Brain pericyte (primary cell): ENCODE measurements at regions not wholly inside any gene's neighbourhood (a gene's known extent, or its start where the extent isn't known, plus 50 kb on each side); places are given as distances from the start of the nearest gene placed in this dataset.

ENCODE experiments used
- DNase-seq: peaks from one replicate; pipeline ENCODE4 v3.0.0-alpha.2; 2012; ENCODE audit warnings: low read depth, low spot score

GRCh38 chr2:118565786-118566540 lies 281.5 kb downstream of the EN1 start:
- DNase-seq, result no peak

GRCh38 chr2:118565301-118565700 lies 282.1 kb downstream of the EN1 start:
- DNase-seq, result no peak

GRCh38 chr2:118562144-118562543 lies 285.3 kb downstream of the EN1 start:
- DNase-seq, result no peak

- DNase-seq, result no peak
These were observed 288.6 kb downstream of the EN1 start for GRCh38 chr2:118558846-118559245.

- no peak for DNase-seq
These were observed 289.7 kb downstream of the EN1 start for GRCh38 chr2:118557791-118558190.

- DNase-seq, result no peak
These were observed 290.4 kb downstream of the EN1 start for GRCh38 chr2:118557016-118557415.

GRCh38 chr2:118554616-118555015 lies 292.8 kb downstream of the EN1 start:
- no peak for DNase-seq

GRCh38 chr2:118549503-118549902 lies 297.9 kb downstream of the EN1 start:
- no peak for DNase-seq

GRCh38 chr2:118548880-118549488 lies 298.5 kb downstream of the EN1 start:
- no peak for DNase-seq

- no peak for DNase-seq
These were observed 308.2 kb downstream of the EN1 start for GRCh38 chr2:118539290-118539689.

GRCh38 chr2:118536306-118536705 lies 311.1 kb downstream of the EN1 start:
- no peak for DNase-seq

GRCh38 chr2:118535818-118536212 lies 311.6 kb downstream of the EN1 start:
- no peak for DNase-seq

GRCh38 chr2:118535171-118535817 lies 312.2 kb downstream of the EN1 start:
- DNase-seq, result no peak

GRCh38 chr2:118530976-118531375 lies 316.5 kb downstream of the EN1 start:
- DNase-seq, result no peak

GRCh38 chr2:118529908-118530599 lies 317.4 kb downstream of the EN1 start:
- DNase-seq, result no peak

- no peak for DNase-seq
These were observed 319.9 kb downstream of the EN1 start for GRCh38 chr2:118527571-118527970.

GRCh38 chr2:118525346-118525745 lies 322.1 kb downstream of the EN1 start:
- DNase-seq, result no peak

GRCh38 chr2:118524911-118525310 lies 322.5 kb downstream of the EN1 start:
- no peak for DNase-seq

- DNase-seq, result no peak
These were observed 323.7 kb downstream of the EN1 start for GRCh38 chr2:118523761-118524160.

- no peak for DNase-seq
These were observed 325.5 kb downstream of the EN1 start for GRCh38 chr2:118521960-118522359.

GRCh38 chr2:118521272-118521671 lies 326.2 kb downstream of the EN1 start:
- no peak for DNase-seq

- no peak for DNase-seq
These were observed 327.2 kb downstream of the EN1 start for GRCh38 chr2:118520246-118520645.
